NCI-H1417 treated with DMSO at 0.1 percent for 48 hours (cell line): ENCODE measurements at regions not wholly inside any gene's neighbourhood (a gene's known extent, or its start where the extent isn't known, plus 50 kb on each side); places are given as distances from the start of the nearest gene placed in this dataset.
"Not testable (repeated sequence)": the region's sequence is repeated elsewhere in the genome, so short reads cannot be mapped to it uniquely, and the experiment has no call there.

Source experiments
- DNase-seq: peaks from one replicate; lab custom pipeline; 2025; lab: John Stamatoyannopoulos, UW

- DNase-seq, result no peak
Measured at GRCh38 chrX:50967736-50968135, 57.2 kb downstream of the BMP15 start.

GRCh38 chrX:50968871-50969635, 58.5 kb downstream of the BMP15 start:
- not testable (repeated sequence) for DNase-seq

- DNase-seq, result no peak
Measured at GRCh38 chrX:50971395-50971794, 60.9 kb downstream of the BMP15 start.

- DNase-seq, result no peak
Measured at GRCh38 chrX:50973199-50973598, 62.7 kb downstream of the BMP15 start.

- no peak for DNase-seq
Measured at GRCh38 chrX:50978920-50979682, 68.6 kb downstream of the BMP15 start.

GRCh38 chrX:50980251-50980650, 69.7 kb downstream of the BMP15 start:
- no peak for DNase-seq

- DNase-seq, result no peak
Measured at GRCh38 chrX:50988649-50989048, 78.1 kb downstream of the BMP15 start.

- no peak for DNase-seq
Measured at GRCh38 chrX:50996930-50997329, 86.4 kb downstream of the BMP15 start.

GRCh38 chrX:51000384-51000783, 89.8 kb downstream of the BMP15 start:
- not testable (repeated sequence) for DNase-seq

GRCh38 chrX:51001733-51002632, 91.4 kb downstream of the BMP15 start:
- not testable (repeated sequence) for DNase-seq

GRCh38 chrX:51006064-51006463, 95.5 kb downstream of the BMP15 start:
- DNase-seq, result no peak

- no peak for DNase-seq
Measured at GRCh38 chrX:51024106-51024696, 113.7 kb downstream of the BMP15 start.

- DNase-seq, result no peak
Measured at GRCh38 chrX:51026862-51027261, 116.3 kb downstream of the BMP15 start.

- no peak for DNase-seq
Measured at GRCh38 chrX:51035746-51036145, 125.2 kb downstream of the BMP15 start.

- no peak for DNase-seq
Measured at GRCh38 chrX:51047950-51048349, 137.4 kb downstream of the BMP15 start.

- no peak for DNase-seq
Measured at GRCh38 chrX:51053741-51054140, 143.2 kb downstream of the BMP15 start.

GRCh38 chrX:51098046-51098445, 187.5 kb downstream of the BMP15 start:
- no peak for DNase-seq

GRCh38 chrX:51119058-51119926, 208.8 kb downstream of the BMP15 start:
- DNase-seq, result not testable (repeated sequence)

- DNase-seq, result not testable (repeated sequence)
Measured at GRCh38 chrX:51125743-51126142, 206.9 kb upstream of the NUDT10 start.

- DNase-seq, result peak; percentile 1
Measured at GRCh38 chrX:51144828-51145442, 187.7 kb upstream of the NUDT10 start.
